NCI-H146 treated with DMSO at 0.1 percent for 48 hours (cell line): ENCODE measurements at regions not wholly inside any gene's neighbourhood (a gene's known extent, or its start where the extent isn't known, plus 50 kb on each side); places are given as distances from the start of the nearest gene placed in this dataset.
A peak's percentile ranks its signal among the peaks of the same experiment; 100 is the strongest.

ENCODE experiments used
- DNase-seq: peaks from one replicate; lab custom pipeline; 2025; ENCODE audit not compliant: unreplicated experiment; lab: John Stamatoyannopoulos, UW

DNA sequence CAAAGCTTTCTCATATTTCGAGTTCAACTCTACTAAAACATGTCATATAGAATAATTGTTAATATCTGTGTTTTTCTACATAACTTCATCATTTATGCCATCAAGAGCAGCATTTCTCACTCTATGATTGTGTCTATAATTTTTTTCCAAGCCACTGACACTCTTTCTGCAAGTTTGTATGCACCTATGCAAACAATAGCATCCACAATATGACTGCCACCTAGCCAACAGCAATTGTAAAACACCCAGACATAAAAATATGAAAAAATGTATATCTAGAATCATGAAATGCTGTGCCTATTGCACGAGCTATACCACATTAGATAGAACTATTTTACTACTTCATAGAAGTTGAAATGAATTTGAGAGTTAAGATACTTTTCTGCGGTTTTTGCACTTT lies 286.5 kb upstream of the MARCKS start:
- no peak for DNase-seq

DNA sequence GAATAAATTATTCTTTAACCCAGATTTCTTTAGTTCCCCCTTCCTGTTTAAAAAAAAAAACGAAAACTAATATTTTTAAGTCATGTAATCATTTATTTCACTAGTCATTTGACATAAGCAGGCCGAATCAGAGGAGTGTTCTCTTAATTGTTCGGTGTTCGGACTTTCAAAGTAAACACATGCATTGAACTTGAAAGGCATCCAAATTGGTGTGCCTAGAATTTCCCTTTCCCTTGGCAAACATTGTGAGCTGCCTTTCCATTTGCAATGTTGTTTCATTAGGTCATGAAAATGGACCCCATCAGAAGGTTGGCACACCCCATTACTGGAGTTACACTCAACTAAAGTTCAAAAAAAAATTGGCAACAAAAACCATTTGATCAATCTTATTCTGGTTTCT lies 283.0 kb upstream of the MARCKS start:
- DNase-seq = no peak

DNA sequence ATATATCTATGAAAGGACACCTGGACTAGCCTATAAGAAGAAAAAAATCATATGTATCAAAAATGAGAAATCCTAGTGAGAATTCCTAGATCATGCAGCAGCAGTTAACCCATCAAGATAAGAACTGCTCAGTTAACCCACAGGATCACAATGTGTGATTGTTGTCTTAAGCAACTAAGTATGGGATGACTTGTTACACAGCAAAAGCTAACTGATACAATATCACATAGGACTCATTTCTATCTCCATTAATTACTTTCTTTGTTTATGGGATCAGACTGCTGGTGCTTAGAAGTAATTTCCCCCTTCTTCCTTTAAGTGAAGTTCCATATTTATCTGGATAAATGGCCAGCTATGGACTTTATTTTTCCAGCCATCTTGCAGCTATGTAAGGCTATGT lies 280.8 kb upstream of the MARCKS start:
- no peak for DNase-seq

DNA sequence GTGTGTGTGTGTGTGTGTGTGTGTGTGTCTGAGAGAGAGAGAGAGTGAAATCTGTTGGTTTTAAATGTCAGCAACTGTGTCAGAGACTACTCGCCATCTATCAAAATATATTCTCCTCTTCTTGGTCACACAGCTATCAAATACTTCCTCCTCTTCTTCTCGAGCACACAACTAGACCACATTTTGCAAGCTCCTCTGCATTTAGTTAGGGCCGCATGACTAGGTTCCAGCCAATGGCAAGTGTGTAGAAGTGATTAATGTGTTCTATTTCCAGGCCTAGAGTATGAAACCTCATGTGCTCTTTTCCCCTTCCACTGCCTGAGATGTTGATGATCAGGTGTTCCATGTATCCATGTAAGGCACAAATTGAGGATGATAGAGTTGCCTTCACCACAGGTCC lies 278.5 kb upstream of the MARCKS start:
- no peak for DNase-seq

DNA sequence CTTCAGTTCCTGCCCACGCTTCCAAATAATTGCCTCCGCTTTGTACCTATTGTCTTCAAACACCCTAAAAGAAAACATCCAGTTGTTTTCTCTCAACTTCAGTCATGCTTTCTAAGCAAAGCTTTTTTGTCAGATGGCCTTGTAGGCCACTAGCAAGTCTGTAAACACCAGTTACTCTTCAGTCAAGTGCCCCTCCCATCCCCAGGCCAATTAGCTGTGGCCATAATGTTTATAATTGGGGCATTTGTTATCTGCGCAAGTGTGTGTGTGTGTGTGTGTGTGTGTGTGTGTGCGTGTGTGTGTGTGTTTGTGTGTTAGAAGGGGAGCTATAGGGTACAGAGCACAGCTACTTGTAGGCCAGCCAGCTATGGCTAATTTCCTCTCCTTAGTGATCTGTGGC lies 272.4 kb upstream of the MARCKS start:
- DNase-seq = no peak

DNA sequence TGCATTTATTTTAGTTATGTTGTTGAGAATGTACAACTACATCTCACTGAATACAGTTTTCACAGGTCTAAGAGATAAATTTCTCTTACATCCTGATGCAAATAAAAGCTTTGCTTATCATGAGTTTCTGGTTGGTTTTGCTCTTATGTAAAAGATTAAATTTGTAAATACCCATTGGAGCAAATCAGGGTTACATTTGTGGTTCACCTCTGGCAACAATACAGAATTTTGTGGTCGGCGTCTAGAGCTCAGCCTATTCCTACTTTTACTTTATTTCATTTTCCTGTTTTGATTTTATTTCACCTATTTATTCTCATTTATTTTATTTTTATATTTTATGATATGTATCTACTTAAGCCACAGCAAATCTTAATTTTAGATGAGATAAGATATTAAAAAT lies 271.9 kb upstream of the MARCKS start:
- no peak for DNase-seq

DNA sequence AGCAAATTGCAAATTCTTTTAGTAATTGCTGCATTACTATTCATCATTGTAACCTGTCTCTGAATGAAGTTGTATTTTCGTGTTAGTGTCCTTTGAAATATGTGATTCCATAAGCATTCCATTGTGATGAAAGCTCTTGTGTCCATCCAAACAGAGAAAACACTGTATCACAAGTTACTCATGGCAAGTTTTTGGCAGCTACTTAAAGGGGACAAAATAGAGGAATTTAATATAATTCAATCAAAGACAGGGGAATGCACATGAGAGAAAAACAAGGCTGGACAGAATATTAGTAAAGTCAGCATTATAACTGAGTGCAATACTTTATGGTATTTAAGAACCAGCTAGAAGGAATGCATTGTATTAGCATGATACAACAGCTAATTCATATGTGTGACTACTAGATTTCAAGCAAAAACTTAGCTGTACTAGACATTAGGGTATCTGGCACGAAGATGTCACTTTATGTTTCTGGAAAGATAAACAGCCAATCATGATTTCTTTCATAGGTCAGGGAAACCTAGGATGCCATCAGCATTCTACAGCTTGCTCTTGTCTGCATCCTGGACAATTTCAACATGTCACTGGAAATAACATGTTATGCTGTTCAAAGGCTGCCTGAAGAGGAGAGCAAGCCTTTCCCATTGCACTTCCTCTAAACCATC lies 270.6 kb upstream of the MARCKS start:
- DNase-seq = no peak

DNA sequence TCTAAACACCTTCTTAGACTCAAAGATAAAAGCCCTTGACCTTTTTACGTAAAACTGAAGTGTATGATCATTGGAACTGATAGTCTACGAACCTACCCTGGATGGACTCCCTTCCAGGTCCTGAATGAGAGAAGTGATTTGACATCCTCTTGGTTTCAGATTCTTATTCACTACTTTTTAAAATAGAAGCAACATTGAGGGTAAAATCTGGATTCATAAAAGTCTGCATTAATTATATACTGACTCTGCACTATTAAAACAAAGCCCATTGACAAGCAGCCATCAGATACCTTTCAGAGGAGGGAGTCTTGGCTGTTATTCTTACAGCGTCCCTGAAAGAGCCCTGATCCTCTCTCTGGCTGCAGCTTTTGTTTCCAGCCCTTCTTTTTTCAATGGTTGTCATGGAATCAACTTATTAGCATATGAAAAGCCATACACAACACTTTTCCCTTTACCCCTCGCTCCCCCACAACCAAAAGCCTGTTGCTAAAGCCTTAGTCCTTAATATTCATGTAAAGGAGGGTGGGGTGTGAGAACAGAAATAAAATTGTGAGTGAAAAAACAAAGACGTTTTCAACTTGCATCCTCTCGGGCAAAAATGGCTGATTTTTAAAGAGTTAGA lies 270.0 kb upstream of the MARCKS start:
- DNase-seq = peak; percentile 75

DNA sequence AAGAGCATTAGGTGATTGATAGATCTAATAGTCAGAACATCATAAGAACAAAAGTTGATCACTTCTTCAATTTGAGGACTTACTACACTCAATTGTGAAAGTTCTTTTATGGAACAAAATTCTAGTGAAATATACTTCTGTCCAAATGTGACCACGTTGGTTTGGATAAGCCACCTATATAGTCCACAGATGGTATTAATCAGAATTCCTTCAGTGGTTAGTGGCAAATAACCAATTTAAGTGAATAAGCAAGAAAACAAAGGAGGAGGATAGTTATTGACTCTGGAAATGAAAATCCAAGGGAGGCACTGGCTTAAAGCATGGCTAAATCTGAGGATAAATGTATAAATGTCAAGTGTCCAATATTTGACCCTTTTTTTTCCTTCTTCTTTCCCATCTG lies 268.5 kb upstream of the MARCKS start:
- no peak for DNase-seq

DNA sequence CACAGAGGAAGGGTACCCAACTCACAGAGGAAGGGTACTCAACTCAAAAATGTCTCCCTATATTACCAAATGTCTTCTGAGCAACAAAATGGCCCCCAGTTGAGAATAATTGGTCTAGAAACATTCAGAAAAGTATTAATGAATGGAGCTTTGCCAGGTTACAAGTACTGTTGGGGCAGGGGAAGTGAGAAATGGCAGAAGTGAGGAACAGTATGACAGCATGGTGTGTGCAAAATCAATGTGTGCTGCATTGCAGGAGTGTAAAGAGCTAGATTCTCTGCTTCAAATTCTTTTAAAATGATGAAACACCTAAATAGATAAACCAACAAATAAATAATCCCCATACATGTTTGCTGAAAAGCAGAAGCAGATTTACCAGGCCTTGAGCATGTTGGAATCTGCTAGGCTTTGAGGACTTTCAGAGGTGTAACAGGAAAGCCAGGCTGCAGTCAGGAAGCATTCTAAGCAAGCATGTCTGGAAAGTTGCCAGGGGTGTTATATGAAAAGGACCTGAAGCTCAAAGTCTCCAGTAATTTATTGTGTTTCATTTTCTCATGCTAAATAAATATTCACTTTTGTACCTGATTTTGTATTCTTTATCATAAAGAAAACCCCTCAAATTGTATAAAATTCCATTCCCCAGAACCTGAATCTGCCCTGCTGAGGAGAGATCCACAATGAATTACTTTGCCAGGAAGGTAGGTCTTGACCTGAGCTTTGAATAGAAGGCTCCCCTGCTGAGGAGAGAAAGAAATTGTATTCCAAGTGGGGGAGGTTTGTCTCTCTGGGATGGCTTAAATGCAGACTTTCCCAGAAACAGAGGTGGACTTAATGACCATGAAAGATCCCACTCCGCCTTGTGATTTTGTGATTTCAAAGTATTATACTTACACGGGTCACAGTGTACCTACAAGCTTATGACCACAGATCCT lies 265.0 kb upstream of the MARCKS start:
- DNase-seq = peak; percentile 88

DNA sequence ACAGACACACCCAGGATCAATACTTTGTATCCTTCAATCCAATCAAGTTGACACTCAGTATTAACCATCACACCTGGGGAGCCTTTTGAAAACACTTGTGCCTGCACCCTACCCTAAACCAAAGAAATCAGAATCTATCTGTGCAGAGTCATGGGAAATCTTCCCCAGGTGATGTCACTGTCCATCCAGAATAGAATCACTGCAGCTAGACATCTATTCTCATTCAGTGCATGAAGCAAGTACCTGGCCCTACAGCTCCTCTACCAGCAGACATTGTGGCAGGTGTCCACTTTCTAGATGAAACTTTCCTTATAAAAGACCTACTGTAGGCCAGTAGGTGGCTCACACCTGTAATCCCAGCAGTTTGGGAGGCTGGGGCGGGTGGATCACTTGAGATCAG lies 262.4 kb upstream of the MARCKS start:
- DNase-seq = peak; percentile 10

DNA sequence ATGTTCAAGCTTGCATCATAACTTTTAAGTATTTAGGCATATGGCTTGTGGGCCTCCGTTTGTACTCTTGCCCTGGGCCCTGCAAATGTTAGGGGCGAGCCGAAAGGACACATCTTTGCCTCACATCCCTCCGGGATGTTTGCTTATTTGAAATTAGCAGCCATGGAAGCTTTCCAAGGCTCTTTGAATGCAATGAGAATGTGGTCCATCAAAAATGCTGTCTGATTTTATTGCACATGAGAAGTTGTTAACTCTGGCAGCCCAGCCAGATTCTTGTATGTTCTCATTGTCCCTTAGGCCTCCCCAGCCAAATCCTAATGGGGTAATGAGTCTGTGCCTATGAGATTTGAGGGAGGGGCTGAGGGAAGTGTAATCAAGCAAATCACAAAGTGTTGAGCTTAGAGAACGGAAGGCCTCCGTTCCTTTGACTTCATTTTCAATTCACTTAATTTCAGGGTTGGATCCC lies 261.2 kb upstream of the MARCKS start:
- no peak for DNase-seq

DNA sequence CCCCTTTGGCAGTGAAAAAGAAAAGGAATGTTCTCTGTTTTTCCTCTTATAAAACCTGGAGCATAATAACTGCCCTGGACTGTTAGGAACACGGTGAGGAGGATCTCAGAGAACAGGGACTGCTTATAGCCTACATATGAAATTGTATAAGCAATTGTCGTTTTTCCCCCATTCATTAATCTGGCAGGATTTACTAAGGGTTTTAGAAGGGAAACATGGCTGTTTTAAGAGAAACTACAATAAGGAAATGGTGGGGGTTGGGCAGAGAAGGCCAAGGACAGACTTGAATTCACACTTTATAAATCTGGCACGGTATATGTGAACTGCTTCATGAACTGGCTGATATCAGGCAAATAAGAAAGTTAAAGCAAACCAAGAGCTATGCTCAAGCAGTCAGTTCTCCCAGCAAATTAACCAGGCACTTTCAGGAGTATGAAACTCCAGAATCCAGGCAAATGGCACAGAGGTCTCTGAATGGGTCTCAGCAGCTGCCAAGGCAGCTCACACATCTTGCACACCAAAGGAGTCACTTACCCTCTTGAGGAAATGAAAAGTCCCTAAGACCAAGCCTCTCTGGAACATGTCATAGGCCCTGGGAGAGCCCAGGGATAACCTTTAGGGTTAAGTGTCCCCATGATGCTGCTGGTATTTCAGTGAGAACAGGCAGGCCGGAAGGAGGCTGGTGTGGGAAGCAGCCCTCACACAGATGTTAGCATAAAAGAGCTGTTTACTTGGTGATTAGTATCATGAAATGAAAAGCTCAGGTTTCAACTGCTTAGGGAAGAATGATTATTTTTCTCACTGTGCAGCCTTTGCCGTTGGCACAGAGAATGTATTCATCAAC lies 260.5 kb upstream of the MARCKS start:
- peak; percentile 93 for DNase-seq

DNA sequence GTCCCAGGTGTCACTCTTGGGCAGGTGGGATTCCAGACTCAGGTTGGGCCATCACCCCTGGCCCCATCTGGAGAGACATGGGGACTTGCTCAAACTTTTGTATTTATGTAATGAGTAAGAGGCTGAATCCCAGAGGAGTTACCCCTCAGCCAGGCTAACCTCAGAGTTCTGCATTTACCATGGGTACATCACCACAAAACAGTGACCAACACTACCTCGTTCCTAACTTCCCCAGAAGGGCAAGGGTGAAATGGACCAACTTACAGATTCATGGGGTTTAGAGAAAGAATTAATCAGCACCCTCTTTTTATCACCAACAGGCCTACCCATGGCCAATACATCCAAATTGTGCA lies 259.9 kb upstream of the MARCKS start:
- DNase-seq = no peak

DNA sequence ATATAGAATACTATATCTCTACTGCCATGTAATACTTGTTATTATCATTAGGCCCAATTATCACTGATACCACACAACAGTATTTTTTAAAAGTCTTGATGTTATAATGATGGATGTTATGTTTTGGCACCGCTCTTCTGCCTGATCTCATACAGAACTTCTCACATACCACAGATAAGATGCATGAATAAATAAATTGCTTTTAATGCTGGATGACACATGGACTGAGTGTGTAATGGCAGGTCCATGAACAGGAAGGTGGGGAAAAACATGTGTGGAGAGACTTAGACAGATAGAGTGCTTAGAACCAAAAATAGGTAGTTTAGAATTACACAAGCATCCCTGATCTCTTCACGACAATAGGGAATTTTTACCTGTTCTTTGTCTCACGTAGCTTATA lies 258.4 kb upstream of the MARCKS start:
- no peak for DNase-seq

DNA sequence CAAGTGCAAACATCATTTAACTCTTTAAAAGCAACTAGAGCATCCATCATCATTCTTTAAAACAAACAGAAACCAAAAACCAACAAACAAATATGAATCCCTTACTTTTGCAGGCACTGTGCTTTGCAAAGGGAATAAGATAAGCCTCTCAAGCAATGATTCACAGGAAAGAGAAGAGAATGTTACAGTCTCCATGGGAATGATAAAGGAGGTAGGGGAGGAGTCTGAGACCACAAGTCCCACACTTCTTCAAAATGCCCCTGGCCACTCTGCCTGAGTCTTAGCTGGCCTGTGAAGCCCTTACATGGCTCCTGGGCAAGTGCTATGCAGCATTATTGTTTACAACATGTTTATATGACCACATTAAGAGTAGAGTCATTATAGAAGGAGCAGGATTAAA lies 257.7 kb upstream of the MARCKS start:
- no peak for DNase-seq

DNA sequence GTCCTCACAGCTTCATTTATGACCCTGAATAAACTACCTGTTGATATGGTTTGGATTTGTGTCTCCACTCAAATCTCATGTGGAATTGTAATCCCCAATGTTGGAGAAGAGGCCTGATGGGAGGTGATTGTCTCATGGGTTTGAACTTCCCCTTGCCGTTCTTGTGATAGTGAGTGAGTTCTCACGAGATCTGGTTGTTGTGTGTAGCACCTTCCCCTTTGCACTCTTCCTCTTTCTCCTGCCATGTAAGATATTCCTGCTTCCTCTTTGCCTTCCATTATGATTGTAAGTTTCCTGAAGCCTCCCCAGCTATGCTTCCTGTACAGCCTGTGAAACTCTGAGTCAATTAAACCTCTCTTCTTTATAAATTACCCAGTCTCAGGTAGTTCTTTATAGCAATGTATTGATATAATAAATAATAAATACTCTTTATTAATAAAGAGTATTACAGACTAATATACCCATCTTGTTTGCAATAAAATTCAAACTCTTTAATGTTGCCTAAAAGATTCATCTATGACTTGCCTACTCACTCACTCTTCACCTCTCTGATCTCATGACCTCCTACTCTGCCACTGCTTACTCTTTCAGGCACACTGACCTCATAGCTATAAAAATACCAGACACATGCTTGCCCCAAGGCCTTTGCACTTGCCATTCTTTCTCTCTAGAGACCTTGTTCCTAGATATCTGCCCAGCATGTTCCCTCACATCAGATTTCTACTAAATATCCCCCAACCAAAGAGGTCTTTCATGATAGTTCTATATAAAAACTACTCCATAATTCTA lies 256.4 kb upstream of the MARCKS start:
- no peak for DNase-seq

DNA sequence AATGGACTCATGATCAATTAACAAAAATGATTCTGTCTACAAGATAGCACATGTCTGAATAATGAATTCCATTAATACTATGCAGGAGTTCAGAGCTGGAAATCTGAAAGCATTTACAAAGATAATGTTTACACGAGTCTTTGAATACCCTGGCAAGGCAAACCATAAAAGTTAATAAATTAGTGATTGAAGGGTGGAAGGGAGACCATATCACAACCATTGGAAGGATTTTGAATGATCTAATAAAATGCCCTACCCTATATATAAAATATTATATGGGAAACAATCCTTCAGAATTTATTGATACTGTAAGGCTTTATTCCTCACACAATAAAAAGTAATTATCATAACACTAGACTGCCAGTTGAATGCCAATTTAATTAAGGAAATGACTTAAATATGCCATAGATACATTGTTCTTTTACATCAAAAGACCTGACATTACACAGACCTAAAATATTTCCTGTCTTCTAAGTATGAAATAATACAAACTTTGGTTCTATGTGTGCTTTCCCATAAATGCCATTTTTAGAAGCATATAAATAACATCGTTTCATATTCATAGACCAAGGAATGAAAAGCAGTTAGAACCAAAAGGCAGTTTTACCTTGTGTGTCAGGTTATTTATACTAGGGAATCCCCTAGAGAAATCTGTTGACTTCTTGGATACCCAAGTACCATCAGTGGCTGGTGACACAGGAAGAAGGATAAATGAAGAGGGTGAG lies 249.2 kb upstream of the MARCKS start:
- DNase-seq = no peak

DNA sequence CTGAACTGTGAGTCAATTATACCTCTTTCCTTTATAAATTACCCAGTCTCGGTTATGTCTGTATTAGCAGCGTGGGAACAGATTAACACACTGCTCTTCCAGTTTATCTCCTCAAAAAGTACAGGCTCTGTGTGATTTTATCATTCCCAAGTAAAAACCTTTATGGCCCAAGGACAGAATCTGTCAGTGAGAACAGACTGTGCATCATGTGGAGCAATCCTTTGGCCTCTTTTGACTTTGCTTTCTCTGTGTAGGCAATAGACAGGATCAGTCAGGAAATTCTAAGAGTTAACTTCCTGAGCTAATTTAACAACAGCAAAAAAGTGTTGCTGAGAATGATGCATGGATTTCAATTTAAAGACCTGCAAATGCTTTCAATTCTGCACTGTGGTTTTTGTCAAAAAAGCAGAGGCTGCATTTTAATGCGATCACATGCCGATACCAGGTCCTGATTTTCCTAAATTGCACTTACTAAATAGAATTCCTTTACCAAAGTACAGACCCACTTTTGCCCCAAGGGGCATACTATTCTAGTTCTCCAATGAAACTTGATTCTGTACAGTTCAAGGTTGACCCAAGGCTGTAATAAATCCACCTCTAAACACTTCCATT lies 246.7 kb upstream of the MARCKS start:
- DNase-seq = no peak
